H1 (cell line): ENCODE measurements at regions not wholly inside any gene's neighbourhood (a gene's known extent, or its start where the extent isn't known, plus 50 kb on each side); places are given as distances from the start of the nearest gene placed in this dataset.
"Not testable (repeated sequence)": the region's sequence is repeated elsewhere in the genome, so short reads cannot be mapped to it uniquely, and the experiment has no call there.

Experiments
- CTCF ChIA-PET: fragments of 300-600 bp; sonication (Branson Sonifier 250); formaldehyde crosslinking; loops from one replicate; lab custom pipeline; 2021; ENCODE audit not compliant: partially characterized antibody; lab: Charles Lee
- POLR2A ChIA-PET: fragments of 300-600 bp; sonication (Branson Sonifier 250); formaldehyde crosslinking; loops from one replicate; lab custom pipeline; 2021; ENCODE audit warnings: inconsistent platforms; ENCODE audit not compliant: partially characterized antibody; lab: Charles Lee
- DNase-seq, 2 experiments: peaks; one replicate each; pipeline versions ENCODE4 v3.0.0 to v3.0.0-alpha.2; 2010 to 2022; ENCODE audit warnings: low spot score in 2 of 2, low read depth in 1 of 2, mixed read lengths in 1 of 2
- FAIRE-seq: peaks from 2 replicates; lab custom pipeline; 2011; peaks lifted over from hg19 to GRCh38; lab: Jason Lieb, UNC
- H2AFZ ChIP-seq: 2 replicates; pipeline ENCODE4 v1.8.1; 2012; ENCODE audit warnings: low read length, inconsistent platforms
- H2AK5ac ChIP-seq: 2 replicates; pipeline ENCODE4 v1.6.1; 2013; ENCODE audit warnings: low read depth, low read length
- H2BK120ac ChIP-seq: replicated peaks from 2 replicates; pipeline ENCODE3; 2013; ENCODE audit warnings: low read depth, low read length, inconsistent platforms
- H2BK12ac ChIP-seq: 2 replicates; pipeline ENCODE4 v1.6.1; 2013; ENCODE audit warnings: low read depth, low read length
- H2BK15ac ChIP-seq: 2 replicates; pipeline ENCODE4 v1.6.1; 2013; ENCODE audit warnings: low read length
- H2BK20ac ChIP-seq: 2 replicates; pipeline ENCODE4 v1.6.1; 2013; ENCODE audit warnings: low read length
- H2BK5ac ChIP-seq: 2 replicates; pipeline ENCODE4 v1.6.1; 2013; ENCODE audit warnings: low read depth, low read length
- H3K14ac ChIP-seq: 2 replicates; pipeline ENCODE4 v1.6.1; 2013; ENCODE audit warnings: inconsistent platforms; ENCODE audit not compliant: insufficient read length
- H3K18ac ChIP-seq: 2 replicates; pipeline ENCODE4 v1.6.1; 2013; ENCODE audit warnings: low read length; ENCODE audit errors: extremely low read depth
- H3K23ac ChIP-seq: 2 replicates; pipeline ENCODE4 v1.6.1; 2013; ENCODE audit warnings: inconsistent platforms; ENCODE audit not compliant: insufficient read length
- H3K23me2 ChIP-seq: 2 replicates; pipeline ENCODE4 v1.6.1; 2013; ENCODE audit warnings: low read depth, low read length
- H3K27ac ChIP-seq: 2 replicates; pipeline ENCODE4 v1.6.1; 2011; ENCODE audit warnings: low read depth, low read length, inconsistent platforms
- H3K27me3 ChIP-seq, 4 experiments: replicated peaks in 1 of 4; 1 replicate in 1 of 4; 2 replicates in 3 of 4; pipeline versions ENCODE4 v1.6.1 to v1.8.1; 2011 to 2013; ENCODE audit warnings: low read length in 3 of 4, mild to moderate bottlenecking in 3 of 4, inconsistent platforms in 2 of 4, mixed read lengths in 2 of 4, moderate library complexity in 1 of 4; ENCODE audit not compliant: control insufficient read depth in 3 of 4, insufficient read depth in 3 of 4; ENCODE audit errors: extremely low read depth in 1 of 4
- H3K36me3 ChIP-seq, 4 experiments: 2 replicates each; pipeline versions ENCODE4 v1.6.1 to v1.8.1; 2011 to 2013; ENCODE audit warnings: mild to moderate bottlenecking in 4 of 4, low read length in 3 of 4, moderate library complexity in 2 of 4, control low read depth in 1 of 4, inconsistent platforms in 1 of 4; ENCODE audit not compliant: insufficient read depth in 4 of 4, control insufficient read depth in 2 of 4
- H3K4ac ChIP-seq: replicated peaks from 2 replicates; pipeline ENCODE3; 2013; ENCODE audit warnings: low read length, low read depth, mixed read lengths, inconsistent platforms; ENCODE audit not compliant: insufficient read length
- H3K4me1 ChIP-seq, 4 experiments: replicated peaks in 1 of 4; 1 replicate in 1 of 4; 2 replicates in 3 of 4; pipeline versions ENCODE4 v1.6.1 to v1.8.1; 2011 to 2013; ENCODE audit warnings: low read length in 3 of 4, inconsistent platforms in 2 of 4, mixed read lengths in 1 of 4; ENCODE audit not compliant: insufficient read depth in 4 of 4, control insufficient read depth in 3 of 4
- H3K4me2 ChIP-seq, 2 experiments: 2 replicates each; pipeline versions ENCODE4 v1.6.1 to v1.8.1; 2011 to 2013; ENCODE audit warnings: low read depth in 2 of 2, low read length in 2 of 2, control low read depth in 1 of 2, inconsistent platforms in 1 of 2, mild to moderate bottlenecking in 1 of 2; ENCODE audit not compliant: insufficient read depth in 1 of 2
- H3K4me3 ChIP-seq, 4 experiments: fragments of 200-600, 300-600 bp in 1 of 4; sonication (generic), shearing (Covaris generic), sonication (Bioruptor Twin) in 1 of 4; 2 replicates each; pipeline versions ENCODE4 v1.5.1 to v1.8.1; 2011 to 2016; ENCODE audit warnings: low read length in 4 of 4, low read depth in 3 of 4, control low read depth in 2 of 4, inconsistent platforms in 2 of 4, mild to moderate bottlenecking in 2 of 4, mixed read lengths in 1 of 4, moderate library complexity in 1 of 4; ENCODE audit not compliant: insufficient read depth in 2 of 4; ENCODE audit errors: extremely low read depth in 1 of 4
- H3K56ac ChIP-seq: replicated peaks from 2 replicates; pipeline ENCODE3; 2013; ENCODE audit warnings: low read depth, mild to moderate bottlenecking, mixed read lengths, low read length, inconsistent platforms; ENCODE audit not compliant: insufficient read length
- H3K79me1 ChIP-seq: 2 replicates; pipeline ENCODE4 v1.6.1; 2013; ENCODE audit warnings: low read depth, low read length, control low read depth
- H3K79me2 ChIP-seq, 2 experiments: 2 replicates each; pipeline versions ENCODE4 v1.6.1 to v1.8.1; 2012 to 2013; ENCODE audit warnings: low read length in 2 of 2, mild to moderate bottlenecking in 2 of 2, inconsistent platforms in 1 of 2; ENCODE audit not compliant: insufficient read depth in 2 of 2, control insufficient read depth in 1 of 2
- H3K9ac ChIP-seq, 4 experiments: replicated peaks in 1 of 4; 1 replicate in 1 of 4; 2 replicates in 3 of 4; pipeline versions ENCODE4 v1.6.1 to v1.8.1; 2011 to 2013; ENCODE audit warnings: low read depth in 3 of 4, low read length in 3 of 4, control low read depth in 2 of 4, mild to moderate bottlenecking in 2 of 4, moderate library complexity in 2 of 4, inconsistent platforms in 1 of 4; ENCODE audit errors: extremely low read depth in 1 of 4
- H3K9me3 ChIP-seq, 2 experiments: 2 replicates each; pipeline versions ENCODE4 v1.6.1 to v1.8.1; 2012 to 2013; ENCODE audit warnings: mild to moderate bottlenecking in 2 of 2, moderate library complexity in 2 of 2, control low read depth in 1 of 2, inconsistent platforms in 1 of 2, low read depth in 1 of 2, low read length in 1 of 2, mixed read lengths in 1 of 2; ENCODE audit not compliant: insufficient read depth in 2 of 2
- H4K20me1 ChIP-seq, 2 experiments: replicated peaks in 1 of 2; 2 replicates each; pipeline versions ENCODE3 to v1.8.1; 2011 to 2013; ENCODE audit warnings: inconsistent platforms in 2 of 2, low read length in 2 of 2, mild to moderate bottlenecking in 1 of 2; ENCODE audit not compliant: insufficient read depth in 2 of 2, control insufficient read depth in 1 of 2
- H4K5ac ChIP-seq: 2 replicates; pipeline ENCODE4 v1.6.1; 2013; ENCODE audit warnings: low read length, low read depth, mixed read lengths, inconsistent platforms; ENCODE audit not compliant: insufficient read length
- H4K8ac ChIP-seq: 2 replicates; pipeline ENCODE4 v1.8.0; 2013; ENCODE audit warnings: mild to moderate bottlenecking, moderate library complexity, low read length, inconsistent platforms; ENCODE audit not compliant: insufficient read depth; ENCODE audit errors: extremely low read depth
- H4K91ac ChIP-seq: replicated peaks from 2 replicates; pipeline ENCODE3; 2013; ENCODE audit warnings: low read length, mixed read lengths, inconsistent platforms; ENCODE audit not compliant: insufficient read length
- ATF3 ChIP-seq: IDR thresholded peaks from 2 replicates; pipeline ENCODE4 v1.6.1; 2011; ENCODE audit warnings: low read depth, mild to moderate bottlenecking, low read length; ENCODE audit not compliant: insufficient read depth
- BACH1 ChIP-seq: IDR thresholded peaks from 2 replicates; pipeline ENCODE4 v1.6.1; 2012; ENCODE audit warnings: low read length, improper control_type of control experiment
- CHD1 ChIP-seq: IDR thresholded peaks from 2 replicates; pipeline ENCODE4 v1.6.1; 2012; ENCODE audit warnings: low read depth, low read length, improper control_type of control experiment
- JUND ChIP-seq: IDR thresholded peaks from 2 replicates; pipeline ENCODE4 v1.6.1; 2011; ENCODE audit warnings: mild to moderate bottlenecking, improper control_type of control experiment, low read length
- MAFK ChIP-seq: IDR thresholded peaks from 2 replicates; pipeline ENCODE4 v1.6.1; 2012; ENCODE audit warnings: low read depth, mild to moderate bottlenecking, improper control_type of control experiment, low read length
- POLR2A ChIP-seq, 2 experiments: IDR thresholded peaks; 1 replicate in 1 of 2; 2 replicates in 1 of 2; pipeline ENCODE4 v1.6.1; 2011; ENCODE audit warnings: low read depth in 2 of 2, low read length in 2 of 2, mild to moderate bottlenecking in 2 of 2; ENCODE audit errors: control extremely low read depth in 1 of 2
- RXRA ChIP-seq: IDR thresholded peaks from 2 replicates; pipeline ENCODE4 v1.6.1; 2011; ENCODE audit warnings: low read depth, mild to moderate bottlenecking, low read length, moderate library complexity; ENCODE audit not compliant: insufficient read depth
- SRF ChIP-seq: IDR thresholded peaks from 2 replicates; pipeline ENCODE4 v1.6.1; 2011; ENCODE audit warnings: mild to moderate bottlenecking, low read depth, low read length, moderate library complexity
- TAF1 ChIP-seq: IDR thresholded peaks from 2 replicates; pipeline ENCODE4 v1.6.1; 2011; ENCODE audit warnings: mild to moderate bottlenecking, low read depth, low read length
- TAF7 ChIP-seq: optimal IDR thresholded peaks from 2 replicates; pipeline ENCODE3; 2011; ENCODE audit warnings: low read depth, mild to moderate bottlenecking, inconsistent platforms, low read length, moderate library complexity, borderline replicate concordance
- WGBS, 2 experiments: shearing (Covaris generic) in 1 of 2; methylation state at CpG; one replicate each; pipeline versions ENCODE4 v1.1.6 to v1.1.7; 2013 to 2015; ENCODE audit warnings: low lambda C conversion rate in 2 of 2, mixed read lengths in 2 of 2, inconsistent platforms in 1 of 2, low coverage in 1 of 2, missing lambda C conversion rate in 1 of 2; ENCODE audit not compliant: insufficient replicate concordance in 2 of 2, insufficient coverage in 1 of 2, insufficient read length in 1 of 2; ENCODE audit errors: extremely low coverage in 1 of 2, missing lambda C conversion rate in 1 of 2; 5-methylcytosine and 5-hydroxymethylcytosine counted together

GRCh38 chr2:239719791-239720360 lies 305.3 kb downstream of the NDUFA10 start (continued):
- TF ChIP-seq CHD1 (no peak), POLR2A (IDR thresholded peaks at IDR 0.05; ENCODE audit: control extremely low read depth in 1 of 2, low read depth in 2 of 2, low read length in 2 of 2) (no peak), TAF7 (no peak), ATF3 (no peak), RXRA (no peak), TAF1 (no peak), MAFK (no peak), SRF (no peak), BACH1 (no peak), JUND (no peak)

GRCh38 chr2:239718991-239719390 lies 306.2 kb downstream of the NDUFA10 start:
- H4K8ac ChIP-seq, H3K14ac ChIP-seq, DNase-seq, H2BK12ac ChIP-seq, H3K79me2 ChIP-seq, H3K56ac ChIP-seq, FAIRE-seq, H2AFZ ChIP-seq, H3K27me3 ChIP-seq, H3K4me2 ChIP-seq, H3K18ac ChIP-seq, H2BK20ac ChIP-seq, H2AK5ac ChIP-seq, H3K23me2 ChIP-seq, H3K36me3 ChIP-seq, H4K91ac ChIP-seq, H3K4me1 ChIP-seq, H3K4me3 ChIP-seq, H3K79me1 ChIP-seq, H3K27ac ChIP-seq, H4K5ac ChIP-seq, H3K4ac ChIP-seq, H4K20me1 ChIP-seq, H2BK5ac ChIP-seq, H3K23ac ChIP-seq, H3K9ac ChIP-seq, H2BK120ac ChIP-seq, POLR2A ChIA-PET, H2BK15ac ChIP-seq: not testable (repeated sequence)
- WGBS, 2 experiments: 80% methylated on average over 5 of the region's 6 CpGs; no CpG with 5 or more reads in 1 of the 2 experiments
- CTCF ChIA-PET: interaction anchor here (1.1 kb wide), 1 partner anchor 19 kb away, joined by 3 read pairs; no protein-coding TSS in a partner anchor
- H3K9me3 ChIP-seq: peaks cover 11 to 15% of the 10 kb centered on the region in 2 experiments; a peak in 2 of 4 replicates
